CD8-positive, alpha-beta memory T cell (primary cell): ENCODE measurements at regions not wholly inside any gene's neighbourhood (a gene's known extent, or its start where the extent isn't known, plus 50 kb on each side); places are given as distances from the start of the nearest gene placed in this dataset.

Source experiments
- CTCF ChIA-PET: fragments of 350-600 bp; sonication (Branson Sonifier 250); formaldehyde crosslinking; loops from one replicate; lab custom pipeline; 2021; ENCODE audit warnings: antibody characterized with exemption; lab: Charles Lee
- POLR2A ChIA-PET: fragments of 350-600 bp; sonication (Branson Sonifier 250); formaldehyde crosslinking; loops from one replicate; lab custom pipeline; 2021; ENCODE audit warnings: antibody characterized with exemption; lab: Charles Lee
- DNase-seq, 5 donors: peaks; one replicate each; pipeline versions ENCODE4 v3.0.0 to v3.0.0-alpha.2; 2020 to 2022; ENCODE audit warnings: mixed read lengths in 1 of 5
- H3K27ac ChIP-seq: one replicate; pipeline ENCODE4 v1.7.0; 2013; ENCODE audit warnings: low read depth, mild to moderate bottlenecking, low read length, moderate library complexity
- H3K27me3 ChIP-seq: 2 replicates; pipeline ENCODE4 v1.7.0; 2013; ENCODE audit warnings: low read length, mild to moderate bottlenecking; ENCODE audit not compliant: insufficient read depth, poor library complexity, severe bottlenecking
- H3K36me3 ChIP-seq: 2 replicates; pipeline ENCODE4 v1.7.0; 2013; ENCODE audit warnings: mild to moderate bottlenecking, low read length, moderate library complexity; ENCODE audit not compliant: insufficient read depth
- H3K4me1 ChIP-seq: 2 replicates; pipeline ENCODE4 v1.7.0; 2013; ENCODE audit warnings: mild to moderate bottlenecking, low read length, moderate library complexity; ENCODE audit not compliant: insufficient read depth
- H3K4me3 ChIP-seq: 2 replicates; pipeline ENCODE4 v1.7.0; 2013; ENCODE audit warnings: mild to moderate bottlenecking, low read length
- H3K9me3 ChIP-seq: 2 replicates; pipeline ENCODE4 v1.7.0; 2013; ENCODE audit warnings: mild to moderate bottlenecking, low read length
- H3K27ac Mint-ChIP-seq, 8 donors: one replicate each; pipeline ENCODE4 v1.8.0; 2020 to 2021; ENCODE audit warnings: mixed read lengths in 8 of 8, mild to moderate bottlenecking in 6 of 8, inconsistent platforms in 3 of 8, moderate library complexity in 3 of 8
- H3K27me3 Mint-ChIP-seq, 2 donors: one replicate each; pipeline ENCODE4 v1.8.0; 2020 to 2021; ENCODE audit warnings: mixed read lengths in 2 of 2, mild to moderate bottlenecking in 1 of 2, moderate library complexity in 1 of 2
- H3K36me3 Mint-ChIP-seq, 3 donors: one replicate each; pipeline ENCODE4 v1.8.0; 2020 to 2021; ENCODE audit warnings: mixed read lengths in 3 of 3, inconsistent platforms in 1 of 3, mild to moderate bottlenecking in 1 of 3
- H3K4me1 Mint-ChIP-seq, 3 donors: one replicate each; pipeline ENCODE4 v1.8.0; 2020 to 2021; ENCODE audit warnings: mixed read lengths in 3 of 3, inconsistent platforms in 1 of 3, mild to moderate bottlenecking in 1 of 3
- H3K4me3 Mint-ChIP-seq, 7 donors: one replicate each; pipeline ENCODE4 v1.8.0; 2020 to 2021; ENCODE audit warnings: mixed read lengths in 7 of 7, mild to moderate bottlenecking in 6 of 7, moderate library complexity in 4 of 7, inconsistent platforms in 2 of 7
- H3K9me3 Mint-ChIP-seq, 5 donors: one replicate each; pipeline ENCODE4 v1.8.0; 2020 to 2022; ENCODE audit warnings: mixed read lengths in 5 of 5, mild to moderate bottlenecking in 3 of 5, moderate library complexity in 2 of 5, inconsistent platforms in 1 of 5

DNA sequence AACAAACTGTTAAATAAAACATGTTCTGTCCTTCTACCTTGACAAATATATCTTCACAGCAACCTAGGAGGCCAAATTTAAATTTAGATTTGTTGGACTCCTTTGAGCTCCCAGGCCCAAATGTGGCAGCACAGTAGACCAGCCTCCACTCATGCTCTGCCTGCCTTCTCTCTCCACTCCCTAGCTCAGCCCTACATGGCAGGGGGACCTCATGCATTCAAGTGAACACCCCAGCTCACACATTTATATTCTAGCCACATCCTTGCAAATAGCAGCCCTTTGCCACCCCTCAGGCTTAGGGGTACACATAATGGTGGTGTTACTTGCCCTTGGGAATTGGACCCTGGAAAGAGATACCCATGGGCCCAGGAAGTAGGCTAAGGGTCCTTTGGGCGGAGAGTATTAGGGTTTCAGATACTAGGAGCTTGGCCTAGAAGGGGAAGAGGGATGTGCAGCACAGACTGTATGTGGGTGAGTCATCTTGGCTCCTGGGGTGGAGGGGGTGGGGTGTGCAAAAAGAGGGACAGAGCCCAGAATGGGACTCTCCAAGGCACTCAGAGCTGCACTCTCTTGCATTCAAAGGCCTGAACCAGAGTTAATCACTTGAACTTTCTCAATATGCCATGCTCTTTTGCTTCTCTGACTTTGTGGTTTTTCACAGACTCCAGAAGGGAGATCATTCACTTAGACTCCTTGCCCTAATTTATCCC, 268.4 kb upstream of the ROPN1 start:
- DNase-seq = no peak
- H3K4me1 ChIP-seq = no peaks in the 10 kb centered on the region
- H3K9me3 ChIP-seq = no peaks in the 10 kb centered on the region
- peaks cover 2 to 11% of the 10 kb centered on the region in 2 donors for H3K27me3 Mint-ChIP-seq
- no peak overlapping the region for H3K27ac ChIP-seq
- H3K4me3 Mint-ChIP-seq = no peak overlapping the region
- CTCF ChIA-PET = no interaction called here
- POLR2A ChIA-PET = no interaction called here
- H3K36me3 Mint-ChIP-seq = no peaks in the 10 kb centered on the region
- H3K9me3 Mint-ChIP-seq = peaks cover 0 to 3% (median 0%) of the 10 kb centered on the region in 5 donors
- no peaks in the 10 kb centered on the region for H3K4me1 Mint-ChIP-seq
- no peaks in the 10 kb centered on the region for H3K36me3 ChIP-seq
- H3K27ac Mint-ChIP-seq = no peak overlapping the region
- no peak overlapping the region for H3K4me3 ChIP-seq
- H3K27me3 ChIP-seq = no peaks in the 10 kb centered on the region

DNA sequence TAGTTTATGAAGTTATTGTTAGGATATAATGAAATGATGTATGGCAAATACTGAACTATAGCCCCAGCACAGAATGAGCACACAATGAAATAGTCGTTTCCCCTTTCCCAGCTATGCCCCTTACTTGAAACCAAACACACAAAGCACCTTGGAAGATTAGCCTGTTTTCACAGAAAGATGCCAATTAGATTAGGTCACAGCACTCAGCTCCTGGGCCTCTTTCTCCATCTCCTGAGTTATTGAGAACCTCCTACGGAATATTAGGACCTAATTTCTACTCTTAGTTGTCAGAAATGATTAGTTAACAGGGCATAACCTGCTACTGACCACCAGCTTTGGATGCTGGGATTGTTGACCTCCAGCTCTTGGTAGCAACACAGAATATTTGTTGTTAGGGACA, 269.4 kb upstream of the ROPN1 start:
- Mint-ChIP-seq H3K9me3 (peaks cover 0 to 3% (median 0%) of the 10 kb centered on the region in 5 donors), H3K4me1 (no peaks in the 10 kb centered on the region), H3K4me3 (no peak overlapping the region), H3K36me3 (no peaks in the 10 kb centered on the region), H3K27ac (no peak overlapping the region), H3K27me3 (peaks cover 2 to 3% of the 10 kb centered on the region in 2 donors)
- ChIA-PET POLR2A (no interaction called here), CTCF (no interaction called here)
- H3K27me3 ChIP-seq = no peaks in the 10 kb centered on the region
- DNase-seq = no peak
- H3K27ac ChIP-seq = no peak overlapping the region
- no peaks in the 10 kb centered on the region for H3K4me1 ChIP-seq
- no peak overlapping the region for H3K4me3 ChIP-seq
- no peaks in the 10 kb centered on the region for H3K9me3 ChIP-seq
- H3K36me3 ChIP-seq = no peaks in the 10 kb centered on the region

DNA sequence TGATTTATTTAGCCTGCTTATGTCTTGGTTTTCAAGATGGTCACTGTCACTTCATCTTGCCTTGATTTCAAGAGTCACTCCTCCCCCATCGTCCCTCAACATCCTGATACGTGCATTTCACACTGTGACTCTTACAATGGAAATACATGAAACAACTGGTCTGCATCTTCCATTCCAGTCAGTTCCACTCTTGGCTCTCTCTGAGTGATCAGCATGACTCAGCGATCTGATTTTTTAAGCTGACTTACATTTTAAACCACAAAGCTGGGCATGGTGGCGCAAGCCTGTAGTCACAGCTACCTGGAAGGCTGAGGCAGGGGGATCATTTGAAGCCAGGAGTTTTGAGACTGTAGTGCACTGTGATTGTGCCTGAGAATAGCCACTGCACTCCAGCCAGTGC, 271.2 kb upstream of the ROPN1 start:
- Histone ChIP-seq H3K27me3 (no peaks in the 10 kb centered on the region), H3K9me3 (no peaks in the 10 kb centered on the region), H3K4me1 (no peaks in the 10 kb centered on the region), H3K4me3 (no peak overlapping the region), H3K27ac (no peak overlapping the region), H3K36me3 (no peaks in the 10 kb centered on the region)
- DNase-seq = no peak
- Mint-ChIP-seq H3K9me3 (peaks cover 0 to 3% (median 0%) of the 10 kb centered on the region in 5 donors), H3K27me3 (peaks cover 2 to 3% of the 10 kb centered on the region in 2 donors), H3K4me1 (no peaks in the 10 kb centered on the region), H3K27ac (no peak overlapping the region), H3K36me3 (no peaks in the 10 kb centered on the region), H3K4me3 (no peak overlapping the region)
- CTCF ChIA-PET = no interaction called here
- POLR2A ChIA-PET = no interaction called here

DNA sequence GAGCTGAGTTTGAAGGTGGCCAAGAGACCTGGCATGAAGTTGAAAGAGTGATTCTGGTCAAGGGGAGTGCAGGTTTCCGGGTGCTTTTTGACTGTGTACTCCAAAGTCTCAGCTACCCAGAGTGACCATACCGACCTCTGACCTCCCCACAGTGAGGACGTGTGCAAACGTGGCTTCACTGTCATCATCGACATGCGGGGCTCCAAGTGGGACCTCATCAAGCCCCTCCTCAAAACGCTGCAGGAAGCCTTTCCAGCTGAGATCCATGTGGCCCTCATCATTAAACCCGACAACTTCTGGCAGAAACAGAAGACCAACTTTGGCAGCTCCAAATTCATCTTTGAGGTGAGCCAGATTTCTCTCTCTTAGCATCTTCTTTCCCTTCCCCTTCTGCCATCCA, 272.4 kb upstream of the ROPN1 start:
- Histone ChIP-seq H3K9me3 (no peaks in the 10 kb centered on the region), H3K4me1 (no peaks in the 10 kb centered on the region), H3K4me3 (no peak overlapping the region), H3K27ac (no peak overlapping the region), H3K27me3 (no peaks in the 10 kb centered on the region), H3K36me3 (no peaks in the 10 kb centered on the region)
- no peak for DNase-seq
- no peak overlapping the region for H3K4me3 Mint-ChIP-seq
- H3K4me1 Mint-ChIP-seq = no peaks in the 10 kb centered on the region
- H3K36me3 Mint-ChIP-seq = no peaks in the 10 kb centered on the region
- ChIA-PET CTCF (no interaction called here), POLR2A (no interaction called here)
- peaks cover 2 to 3% of the 10 kb centered on the region in 2 donors for H3K27me3 Mint-ChIP-seq
- H3K27ac Mint-ChIP-seq = no peak overlapping the region
- peaks cover 0 to 3% (median 0%) of the 10 kb centered on the region in 5 donors for H3K9me3 Mint-ChIP-seq

DNA sequence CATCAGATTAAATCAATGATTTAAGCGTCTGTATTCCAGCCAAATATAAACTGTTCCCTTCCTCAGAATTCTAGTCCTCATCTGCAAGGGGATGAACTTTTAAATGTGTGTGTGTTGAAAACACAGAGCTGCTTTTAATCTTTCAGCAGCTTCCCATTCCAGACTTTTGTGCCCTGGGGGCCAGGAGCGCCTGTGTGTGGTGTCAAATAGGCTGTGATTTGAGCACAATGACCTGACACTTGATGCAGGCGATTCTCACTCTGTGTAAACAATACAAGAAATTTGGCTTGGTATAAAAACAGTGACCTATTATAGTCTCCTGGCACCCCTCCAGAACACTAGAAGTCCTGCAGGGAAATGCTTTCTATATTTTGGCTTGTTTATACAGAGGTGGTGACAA, 274.6 kb upstream of the ROPN1 start:
- no peak for DNase-seq
- Histone ChIP-seq H3K4me3 (no peak overlapping the region), H3K36me3 (no peaks in the 10 kb centered on the region), H3K4me1 (no peaks in the 10 kb centered on the region), H3K9me3 (no peaks in the 10 kb centered on the region), H3K27ac (no peak overlapping the region), H3K27me3 (no peaks in the 10 kb centered on the region)
- CTCF ChIA-PET = no interaction called here
- Mint-ChIP-seq H3K4me3 (no peak overlapping the region), H3K27ac (no peak overlapping the region), H3K9me3 (peaks cover 0 to 3% (median 0%) of the 10 kb centered on the region in 5 donors), H3K4me1 (no peaks in the 10 kb centered on the region), H3K36me3 (no peaks in the 10 kb centered on the region), H3K27me3 (peaks cover under 1 to 3% of the 10 kb centered on the region in 2 donors)
- POLR2A ChIA-PET = no interaction called here

DNA sequence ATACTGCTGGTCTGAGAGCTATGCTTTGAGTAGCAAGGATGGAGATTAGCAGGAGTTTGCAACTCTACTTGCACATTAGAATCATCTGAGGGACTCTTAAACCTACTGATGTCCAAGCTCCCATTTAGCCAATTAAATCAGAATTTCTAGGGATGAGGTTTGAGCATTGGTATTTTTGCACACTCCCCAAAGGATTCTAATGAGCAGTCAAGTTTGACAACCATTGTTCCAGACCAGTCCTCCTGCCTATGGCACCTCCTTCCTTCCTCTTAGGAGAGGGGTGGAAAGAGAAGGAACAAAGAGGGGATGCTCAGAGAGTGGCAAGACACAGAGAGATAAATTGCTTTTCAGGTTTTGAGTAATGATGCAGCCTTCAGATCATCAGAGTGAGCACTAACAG, 275.5 kb upstream of the ROPN1 start:
- ChIA-PET POLR2A (no interaction called here), CTCF (no interaction called here)
- Mint-ChIP-seq H3K27ac (no peak overlapping the region), H3K9me3 (peaks cover 0 to 3% (median 0%) of the 10 kb centered on the region in 5 donors), H3K4me1 (no peaks in the 10 kb centered on the region), H3K36me3 (no peaks in the 10 kb centered on the region), H3K4me3 (no peak overlapping the region), H3K27me3 (peaks cover 5 to 6% of the 10 kb centered on the region in 2 donors)
- H3K4me1 ChIP-seq = no peaks in the 10 kb centered on the region
- H3K27ac ChIP-seq = no peak overlapping the region
- H3K27me3 ChIP-seq = no peaks in the 10 kb centered on the region
- H3K4me3 ChIP-seq = no peak overlapping the region
- DNase-seq = no peak
- no peaks in the 10 kb centered on the region for H3K36me3 ChIP-seq
- no peaks in the 10 kb centered on the region for H3K9me3 ChIP-seq

DNA sequence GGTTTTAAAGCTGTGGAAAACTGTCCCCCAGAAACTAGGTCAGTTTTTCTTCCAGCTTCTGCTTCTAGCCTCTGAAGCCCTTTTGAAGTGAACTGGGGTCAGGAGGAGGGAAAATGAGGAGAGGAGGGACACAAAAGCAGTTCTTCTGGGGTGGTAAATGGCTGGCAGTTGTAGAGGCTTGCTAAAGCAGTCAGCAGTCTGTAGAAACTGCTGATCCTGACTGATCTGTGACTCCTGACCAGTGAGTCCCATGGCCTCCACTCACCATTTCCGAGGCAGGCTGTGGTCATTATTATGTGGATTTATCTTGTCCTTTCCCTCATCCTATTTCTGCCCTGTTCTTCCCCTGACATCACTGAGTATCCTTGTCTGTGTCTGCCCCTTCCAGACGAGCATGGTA, 276.4 kb upstream of the ROPN1 start:
- Histone ChIP-seq H3K4me1 (no peaks in the 10 kb centered on the region), H3K27ac (no peak overlapping the region), H3K27me3 (no peaks in the 10 kb centered on the region), H3K9me3 (no peaks in the 10 kb centered on the region), H3K4me3 (no peak overlapping the region), H3K36me3 (no peaks in the 10 kb centered on the region)
- no peak for DNase-seq
- Mint-ChIP-seq H3K9me3 (peaks cover 0 to 3% (median 0%) of the 10 kb centered on the region in 5 donors), H3K36me3 (no peaks in the 10 kb centered on the region), H3K4me1 (no peaks in the 10 kb centered on the region), H3K27ac (no peak overlapping the region), H3K4me3 (no peak overlapping the region), H3K27me3 (peaks cover 6 to 8% of the 10 kb centered on the region in 2 donors)
- ChIA-PET POLR2A (no interaction called here), CTCF (interaction anchor here (0.5 kb wide), 1 partner anchor 14 kb away, joined by 3 read pairs; no protein-coding TSS in a partner anchor)

DNA sequence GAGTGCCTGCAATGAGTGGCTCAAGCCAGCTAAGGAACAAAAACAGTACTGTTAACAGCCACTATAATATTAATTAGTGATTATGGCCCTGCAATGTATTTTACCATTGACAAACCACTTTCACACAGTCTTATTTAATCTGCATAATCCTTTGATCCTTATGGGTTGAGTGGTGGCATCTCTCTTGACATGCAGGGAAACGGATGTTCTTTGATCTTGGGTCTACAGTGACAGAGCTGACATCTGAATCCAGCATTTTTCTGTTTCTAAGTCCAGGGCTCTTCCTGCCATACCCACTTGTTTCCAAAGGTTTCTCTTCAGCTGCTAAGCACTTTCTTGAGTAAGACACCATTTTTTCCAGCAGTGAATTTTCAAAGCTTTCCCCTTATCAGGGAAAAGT, 277.7 kb upstream of the ROPN1 start:
- no peaks in the 10 kb centered on the region for H3K36me3 ChIP-seq
- CTCF ChIA-PET = no interaction called here
- H3K27ac Mint-ChIP-seq = no peak overlapping the region
- H3K27me3 ChIP-seq = no peaks in the 10 kb centered on the region
- no peaks in the 10 kb centered on the region for H3K9me3 ChIP-seq
- no peaks in the 10 kb centered on the region for H3K4me1 Mint-ChIP-seq
- H3K4me3 ChIP-seq = no peak overlapping the region
- H3K4me1 ChIP-seq = no peaks in the 10 kb centered on the region
- H3K27me3 Mint-ChIP-seq = peaks cover 6 to 7% of the 10 kb centered on the region in 2 donors
- DNase-seq = no peak
- POLR2A ChIA-PET = no interaction called here
- no peak overlapping the region for H3K4me3 Mint-ChIP-seq
- peaks cover 0 to 1% (median 0%) of the 10 kb centered on the region in 5 donors for H3K9me3 Mint-ChIP-seq
- H3K27ac ChIP-seq = no peak overlapping the region
- H3K36me3 Mint-ChIP-seq = no peaks in the 10 kb centered on the region
